ENCODE measurements at regions not wholly inside any gene's neighbourhood (a gene's known extent, or its start where the extent isn't known, plus 50 kb on each side); places are given as distances from the start of the nearest gene placed in this dataset.

DNA sequence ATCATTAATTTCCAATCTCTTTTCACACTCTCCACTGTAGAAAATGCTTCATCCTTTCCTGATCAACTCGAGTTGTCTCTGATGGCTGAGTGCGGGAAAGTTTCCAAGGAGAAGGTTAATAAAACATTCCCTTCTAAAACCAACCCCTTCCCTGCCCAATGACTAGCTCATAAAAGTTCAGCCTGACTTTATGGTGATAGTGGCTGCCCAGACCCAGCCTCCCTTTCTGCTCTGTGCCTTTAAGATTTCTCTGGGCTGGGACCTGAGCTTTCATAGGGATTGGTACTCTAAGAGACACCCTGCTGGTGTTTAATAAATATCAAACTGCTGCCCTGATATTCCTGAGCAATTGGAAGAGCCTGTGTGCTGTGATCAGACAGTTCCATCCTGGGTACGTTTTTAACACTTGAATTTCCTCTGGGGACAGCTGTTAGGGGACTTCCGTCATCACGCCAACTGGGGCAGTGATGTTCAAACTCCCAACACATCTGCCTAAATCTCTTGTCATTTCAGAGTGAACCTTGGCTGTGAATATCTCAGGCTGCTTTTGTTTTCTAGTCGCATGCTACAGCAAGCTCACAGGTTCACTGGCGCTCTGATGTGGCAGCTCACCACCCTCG, 195.0 kb upstream of the KIRREL3 start:
- DNase-seq: no peak

DNA sequence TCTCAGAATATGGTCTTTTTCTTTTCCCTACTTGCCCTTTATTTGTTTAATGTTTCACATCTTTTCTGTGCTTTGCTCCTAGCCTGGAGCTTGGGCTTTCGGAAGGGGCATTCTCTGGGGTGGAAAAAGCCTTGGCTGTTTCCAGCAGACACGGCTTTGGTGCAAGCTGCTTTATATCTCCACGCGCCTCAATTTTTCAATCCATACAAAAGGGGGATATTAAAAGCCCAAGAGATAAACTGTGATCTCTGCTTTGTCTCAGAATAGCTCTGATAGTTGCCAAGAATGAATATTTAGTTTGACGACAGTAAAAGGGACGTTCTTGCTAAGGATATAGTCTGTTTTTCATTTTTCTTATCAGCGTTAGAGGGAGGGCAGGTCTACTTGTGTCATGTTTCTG, 194.0 kb upstream of the KIRREL3 start:
- DNase-seq: no peak

DNA sequence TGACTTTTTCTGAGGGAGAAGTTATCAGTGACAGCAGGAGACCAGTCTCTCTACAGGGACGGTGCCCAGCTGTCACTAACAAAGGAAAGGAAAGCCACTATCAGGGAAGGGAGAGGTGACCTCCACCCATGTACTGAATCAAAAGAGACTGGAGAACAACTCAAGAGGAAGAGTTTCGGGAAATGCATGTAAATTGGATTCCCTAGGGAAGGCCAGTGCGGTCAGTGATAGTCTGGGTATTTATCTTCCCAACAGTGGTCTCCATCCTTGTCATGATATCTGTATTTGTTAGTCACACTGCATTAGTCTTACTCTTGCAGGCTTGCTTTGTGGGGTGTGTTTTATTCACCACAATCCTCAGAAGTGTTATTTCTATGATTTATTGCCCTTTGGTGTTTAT, 193.4 kb upstream of the KIRREL3 start:
- DNase-seq: no peak

DNA sequence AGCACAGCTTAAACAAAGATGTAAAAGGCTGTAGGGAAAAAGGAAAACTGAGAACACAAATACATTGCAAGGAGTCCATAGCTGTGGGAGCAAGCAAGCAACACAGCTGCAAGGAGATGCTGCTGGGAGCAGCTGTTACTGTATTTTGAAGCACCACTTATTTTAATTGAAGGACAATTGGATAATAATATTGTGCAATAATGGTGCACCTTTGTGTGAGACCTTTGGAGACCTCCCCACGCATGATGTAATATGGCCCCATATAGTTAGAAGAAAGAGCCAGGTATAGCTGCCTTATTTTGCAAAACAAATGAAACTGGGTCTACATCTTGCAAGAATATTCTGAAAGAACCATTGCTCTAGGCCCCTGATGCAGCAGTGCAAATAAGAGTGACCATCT, 191.1 kb upstream of the KIRREL3 start:
- DNase-seq: no peak

DNA sequence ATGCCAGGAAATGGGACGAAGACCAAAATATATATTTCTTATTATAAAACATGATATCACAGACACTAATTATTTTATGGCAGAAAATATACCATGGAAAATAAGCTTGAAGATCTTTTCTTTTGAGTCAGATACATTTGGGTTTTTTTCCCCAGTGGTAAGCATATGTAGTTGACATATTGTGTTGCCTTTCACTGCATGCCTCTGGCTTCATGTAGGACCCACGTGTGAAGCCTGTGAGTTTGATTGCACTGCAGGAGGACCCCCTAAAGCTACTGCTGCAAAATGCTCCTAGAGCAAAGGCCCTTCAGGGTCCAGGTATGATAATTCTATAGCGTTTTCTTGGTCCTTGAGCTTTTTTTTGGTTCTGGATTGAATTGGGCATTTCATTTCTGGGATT, 190.7 kb upstream of the KIRREL3 start:
- no peak for DNase-seq

DNA sequence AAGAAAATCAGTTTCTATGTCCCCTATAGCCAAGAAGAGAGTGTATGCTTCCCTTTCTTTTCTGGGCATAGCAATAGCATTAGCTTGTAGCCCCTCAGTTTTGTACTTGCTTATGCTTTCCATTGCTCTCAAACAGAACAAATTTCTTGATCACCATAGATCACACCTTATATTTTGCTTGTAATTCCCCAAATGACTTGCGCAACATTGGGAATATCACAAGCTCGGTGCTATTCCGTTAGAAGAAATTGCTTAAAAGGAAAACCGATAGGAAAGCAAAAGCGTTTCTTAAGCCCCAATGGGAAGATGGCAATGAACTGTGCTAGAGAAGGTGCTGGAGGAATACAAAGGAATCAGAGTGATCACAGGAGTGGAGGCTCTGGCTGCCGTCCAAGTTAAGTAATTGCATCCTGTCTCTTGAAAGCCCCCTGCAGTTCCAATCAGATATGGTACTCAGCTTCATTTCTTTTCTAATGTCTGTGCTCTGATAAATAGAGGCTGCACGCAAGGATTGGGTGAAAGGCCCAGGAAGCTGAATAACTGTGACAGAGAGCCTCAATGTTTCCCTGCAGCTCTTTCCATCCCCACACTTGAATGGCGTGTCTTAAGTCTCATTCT, 182.1 kb upstream of the KIRREL3 start:
- no peak for DNase-seq

DNA sequence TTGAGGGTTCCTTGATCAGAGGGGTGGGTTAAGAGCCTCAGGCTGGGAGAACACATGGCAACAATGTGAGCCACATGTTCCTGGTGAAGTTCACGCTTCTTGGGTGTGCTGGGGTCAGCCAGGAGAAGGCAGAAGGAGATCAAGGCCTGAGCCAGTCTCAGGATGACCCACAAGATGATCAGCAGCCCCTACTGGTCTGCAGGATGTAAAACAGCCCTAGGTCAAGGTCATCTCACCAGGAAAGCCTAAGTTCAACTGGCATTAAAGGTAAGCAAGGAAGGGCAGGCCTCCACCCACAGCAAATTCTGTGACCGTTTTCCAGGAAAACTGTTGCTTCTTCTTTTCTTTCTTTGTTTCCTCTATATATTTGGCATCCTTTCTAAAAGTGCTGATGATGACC, 156.7 kb upstream of the KIRREL3 start:
- DNase-seq: no peak

DNA sequence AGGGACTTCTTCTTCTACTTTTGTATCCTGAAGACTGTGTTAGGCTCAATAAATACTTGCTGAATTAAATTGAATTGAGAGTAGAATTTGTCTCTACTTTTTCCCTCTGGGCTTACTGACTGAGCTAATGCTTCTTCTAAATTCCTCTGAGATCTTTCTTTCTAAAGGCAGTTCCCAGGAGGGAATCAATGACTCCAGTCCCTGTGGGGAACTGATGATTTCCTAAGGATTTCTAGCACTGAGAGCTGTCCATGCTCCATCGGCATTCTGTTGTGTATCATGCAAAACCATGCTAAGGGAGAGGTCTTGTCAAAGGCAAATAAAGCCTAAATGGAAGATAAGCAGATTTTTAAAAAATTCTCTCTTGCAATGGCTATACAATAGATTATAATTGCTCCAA, 148.8 kb upstream of the KIRREL3 start:
- DNase-seq: no peak

DNA sequence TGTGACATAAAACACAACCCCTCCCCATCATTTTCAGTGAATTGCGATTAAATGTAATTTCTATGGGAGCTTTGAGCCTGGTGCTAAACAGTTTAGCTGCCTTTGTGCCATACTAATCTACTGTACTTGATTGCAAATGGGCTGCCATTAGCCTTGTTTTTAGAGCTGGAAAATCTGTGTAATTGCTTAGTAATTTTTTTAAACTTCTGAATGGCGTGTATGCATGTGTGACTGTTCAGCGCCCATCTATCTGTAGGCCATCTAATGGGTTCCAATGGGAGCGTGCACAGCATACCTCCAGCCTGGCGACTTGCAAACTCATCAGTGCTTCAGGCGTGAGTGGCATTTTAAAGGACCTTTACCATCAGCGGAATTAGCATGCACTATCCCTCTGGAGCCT, 142.7 kb upstream of the KIRREL3 start:
- no peak for DNase-seq

DNA sequence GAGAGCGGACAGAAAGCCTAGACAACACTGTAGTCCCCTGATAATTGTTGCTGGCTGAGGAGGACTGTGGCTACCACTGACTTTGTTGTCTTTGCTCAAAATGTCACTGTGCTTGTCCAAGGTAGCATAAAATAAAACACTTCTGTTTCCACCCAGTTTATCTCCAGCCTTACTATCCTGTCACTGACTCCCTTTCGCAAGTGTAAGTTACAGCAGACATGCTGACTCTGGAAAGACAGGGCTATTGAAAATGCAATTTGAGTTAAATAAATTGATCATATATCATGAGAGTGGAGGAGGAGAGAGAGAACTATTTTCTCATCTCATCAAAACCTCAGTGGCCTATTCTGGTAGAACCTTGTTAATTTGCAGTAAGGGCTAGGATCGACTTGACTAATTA, 138.0 kb upstream of the KIRREL3 start:
- DNase-seq: no peak

DNA sequence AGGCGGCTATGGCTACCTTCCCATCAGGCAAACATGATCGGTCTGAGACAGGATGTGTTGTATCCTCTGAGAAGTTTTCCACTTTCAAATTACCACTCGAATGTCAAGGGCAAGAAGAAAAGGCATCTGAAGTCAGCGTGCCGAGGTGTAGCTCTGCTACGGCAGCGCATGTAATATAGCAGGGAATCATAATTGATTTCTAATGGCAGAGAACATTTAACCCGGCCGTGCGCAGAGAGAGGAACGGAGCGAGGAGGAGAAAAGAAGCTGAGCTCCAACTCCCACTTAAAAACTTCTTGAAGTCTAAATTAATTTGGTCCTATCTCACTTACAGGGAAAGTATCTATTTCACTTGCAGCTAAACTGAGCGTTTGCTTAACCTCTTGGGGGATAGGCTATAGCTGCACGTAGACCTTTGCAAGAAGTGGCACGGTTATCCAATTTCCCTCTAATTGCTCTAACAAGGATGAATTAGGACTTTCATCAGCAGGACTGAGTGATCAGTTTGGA, 137.3 kb upstream of the KIRREL3 start:
- DNase-seq: no peak

DNA sequence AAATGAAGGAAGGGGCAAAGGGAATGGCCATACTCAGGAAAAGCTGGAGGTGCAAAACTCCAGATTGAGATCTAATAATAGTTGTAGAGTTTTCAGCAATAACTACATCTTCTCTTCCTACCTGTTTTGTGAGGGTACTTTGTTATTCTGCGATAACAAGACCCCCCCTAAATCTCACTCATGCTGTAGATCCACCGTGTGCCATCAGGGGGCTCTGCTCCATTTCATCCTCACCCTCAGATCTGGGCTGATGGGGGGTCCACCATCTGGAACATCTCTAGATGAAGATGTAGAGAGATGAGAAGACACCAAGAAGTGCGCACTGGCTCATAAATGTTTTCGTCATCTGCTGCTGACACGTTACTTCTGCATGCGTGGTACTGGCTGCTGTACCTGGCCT, 135.9 kb upstream of the KIRREL3 start:
- no peak for DNase-seq

DNA sequence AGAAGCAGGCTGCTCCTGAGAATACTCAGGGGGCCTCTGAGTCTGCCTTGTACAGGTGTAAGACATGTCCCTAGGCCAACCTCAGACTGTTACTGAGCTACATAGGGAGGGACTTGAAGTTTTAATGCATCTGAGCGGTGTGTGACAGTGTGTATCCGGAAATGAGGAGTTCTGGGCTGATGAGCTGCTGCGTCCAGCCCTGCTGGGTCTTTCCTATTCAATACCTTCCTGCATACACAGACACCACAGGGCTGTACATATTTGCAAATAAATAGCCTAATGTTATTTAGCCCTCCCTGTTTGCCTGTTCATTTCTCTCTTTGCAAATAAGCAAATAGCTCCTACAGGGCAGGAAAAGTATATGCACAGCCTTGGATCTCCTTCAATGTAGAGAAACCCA, 134.7 kb upstream of the KIRREL3 start:
- no peak for DNase-seq

DNA sequence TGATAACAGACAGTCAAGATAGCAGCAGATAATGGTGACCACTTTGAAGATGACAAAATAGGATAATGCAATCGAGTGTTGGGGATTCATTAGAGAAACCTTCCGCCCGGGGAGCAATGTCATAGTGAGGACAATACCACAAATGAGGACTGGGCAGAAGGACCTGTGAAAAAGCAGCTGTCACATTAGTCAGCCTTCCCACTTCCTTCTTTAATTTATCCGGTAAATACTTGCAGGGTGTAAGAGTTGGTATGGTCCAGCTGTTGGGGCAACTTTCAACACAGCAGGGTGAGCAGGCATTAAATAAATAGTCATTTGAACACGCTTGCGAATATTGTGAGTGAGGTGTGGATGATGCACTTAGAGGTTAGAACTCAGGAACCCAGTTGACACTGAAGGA, 132.5 kb upstream of the KIRREL3 start:
- DNase-seq: no peak

DNA sequence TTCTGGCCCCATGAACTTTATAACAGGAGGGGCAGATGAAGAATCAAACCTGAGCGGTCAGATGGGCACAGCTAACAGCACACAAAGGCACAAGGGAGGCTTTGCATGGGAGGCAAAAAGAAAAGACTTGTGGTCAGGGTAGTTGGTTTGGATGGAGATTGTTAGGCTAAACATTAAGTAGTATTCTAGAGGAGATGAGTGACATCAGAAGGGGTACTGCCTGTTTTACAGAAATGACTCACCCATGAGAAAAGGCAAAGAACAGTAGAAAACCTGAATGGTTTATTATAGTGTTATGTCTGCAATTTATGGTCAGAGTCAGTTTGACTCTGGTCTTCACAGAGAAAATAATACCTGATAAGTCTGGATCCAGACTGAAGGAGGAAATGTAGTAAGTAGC, 129.8 kb upstream of the KIRREL3 start:
- DNase-seq: no peak

DNA sequence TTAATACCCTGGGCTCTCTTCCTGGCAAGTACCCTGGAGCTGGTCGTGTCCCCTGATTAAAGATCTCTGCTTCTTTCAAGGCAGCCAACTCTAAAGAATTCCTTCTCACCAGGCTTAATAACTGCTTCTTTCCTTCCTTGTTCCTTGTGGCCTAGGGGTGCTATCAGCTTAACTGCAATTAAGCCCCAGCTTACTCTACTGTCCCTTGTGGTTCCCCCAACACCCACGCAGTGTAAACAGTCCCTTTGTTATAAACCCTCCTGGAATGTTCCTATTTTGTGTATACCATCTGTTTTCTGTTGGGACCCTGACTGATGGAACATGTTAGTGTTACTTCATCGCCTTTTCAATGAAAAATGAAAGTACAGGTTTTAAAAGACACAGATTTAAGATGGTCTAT, 126.4 kb upstream of the KIRREL3 start:
- no peak for DNase-seq

DNA sequence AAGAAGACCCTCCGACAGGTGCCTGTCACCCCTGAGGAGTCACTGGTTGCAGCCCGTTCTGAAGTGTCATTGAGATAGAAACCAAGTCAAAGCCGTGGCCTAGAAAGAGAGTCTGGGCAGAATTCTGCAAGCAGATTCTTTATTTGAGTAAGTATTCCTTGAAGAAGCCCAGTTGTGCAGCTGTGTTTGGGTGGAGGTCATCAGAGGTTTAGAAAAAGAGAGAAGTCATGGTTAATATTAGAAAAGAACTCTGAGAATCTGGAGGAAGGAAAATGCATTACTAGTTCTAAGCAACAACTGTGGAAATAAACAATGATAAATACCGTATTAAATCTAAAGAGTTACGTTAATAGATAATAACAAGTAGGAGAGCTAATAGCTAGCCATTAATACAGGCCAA, 118.8 kb upstream of the KIRREL3 start:
- DNase-seq: no peak

DNA sequence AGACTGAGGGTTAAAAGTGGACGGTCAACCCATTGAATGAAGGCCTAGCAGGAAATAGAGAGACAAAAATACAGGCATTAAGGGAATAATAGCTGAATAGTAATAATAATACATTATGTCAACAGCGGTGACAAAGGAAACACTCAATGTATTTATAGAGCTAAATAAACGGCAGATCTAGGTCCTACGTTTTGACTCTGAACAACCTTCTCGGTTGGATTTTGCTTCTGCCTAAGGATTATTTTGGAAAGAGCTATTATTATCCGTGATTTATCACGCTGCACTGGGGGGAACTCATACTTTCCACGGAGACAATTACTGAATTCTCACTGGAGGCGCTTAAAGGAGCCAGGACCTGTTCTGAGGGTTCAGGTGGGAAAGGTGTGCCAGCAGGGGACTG, 118.2 kb upstream of the KIRREL3 start:
- DNase-seq: no peak

DNA sequence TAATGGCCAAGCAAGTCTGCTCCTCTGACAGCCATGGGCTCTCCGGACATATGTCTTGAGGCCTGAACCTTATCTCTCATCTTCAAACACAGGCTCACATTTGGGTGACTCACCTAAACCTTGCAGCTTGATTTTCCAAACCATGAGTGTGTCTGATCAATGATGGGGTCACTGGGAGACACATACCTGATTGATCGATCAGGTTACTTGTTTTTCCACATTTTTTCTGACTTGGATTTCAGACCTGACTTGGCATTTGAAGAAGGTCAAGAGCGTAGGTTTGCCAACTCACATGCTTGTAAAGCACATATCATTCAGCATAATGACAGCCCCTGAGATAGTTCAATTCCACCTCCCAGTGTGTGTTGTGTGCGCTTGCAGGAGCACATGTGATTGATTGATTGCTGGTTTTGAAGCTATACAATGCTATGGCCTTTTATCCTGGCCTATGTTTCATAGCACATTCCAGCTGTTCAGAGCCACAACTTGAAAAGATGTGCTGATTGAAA, 116.7 kb upstream of the KIRREL3 start:
- no peak for DNase-seq

DNA sequence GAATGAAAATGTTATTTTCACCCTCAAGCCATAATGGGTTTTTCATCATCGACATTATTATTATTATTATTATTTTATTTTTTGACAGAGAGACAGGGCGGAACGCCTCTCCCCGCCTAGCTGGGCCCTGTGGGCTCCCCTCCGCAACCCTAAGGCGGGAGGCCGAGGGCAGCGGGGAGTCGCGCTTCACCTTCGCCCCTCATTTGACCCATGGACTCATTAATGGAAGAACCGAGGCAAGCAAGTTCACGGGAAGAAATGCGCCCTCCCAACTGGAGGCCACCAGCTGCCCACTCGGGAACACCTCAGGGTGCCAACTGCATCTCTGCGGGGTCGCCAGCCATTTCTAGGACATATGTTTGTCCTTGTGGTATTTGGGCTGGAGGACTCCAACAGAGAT, 115.3 kb upstream of the KIRREL3 start:
- no peak for DNase-seq

DNA sequence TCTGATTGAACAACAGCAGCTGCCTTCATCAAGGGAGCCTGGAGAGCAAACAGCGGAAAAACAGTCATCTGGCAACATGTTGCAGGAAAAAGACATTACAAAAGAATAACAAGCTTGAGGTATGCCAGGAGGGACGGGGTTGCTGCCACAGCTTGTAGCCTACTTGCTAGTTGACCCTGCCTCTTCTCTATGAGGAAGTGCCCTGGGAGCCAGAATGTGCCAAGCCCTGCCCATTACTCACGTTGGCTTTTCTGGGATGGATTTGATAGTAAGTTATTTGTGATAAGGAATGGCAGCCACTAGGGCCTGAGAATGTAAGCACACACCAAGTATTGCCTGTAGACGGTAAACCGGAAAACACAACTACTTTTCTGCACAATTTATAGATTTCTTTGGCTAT, 113.5 kb upstream of the KIRREL3 start:
- no peak for DNase-seq

DNA sequence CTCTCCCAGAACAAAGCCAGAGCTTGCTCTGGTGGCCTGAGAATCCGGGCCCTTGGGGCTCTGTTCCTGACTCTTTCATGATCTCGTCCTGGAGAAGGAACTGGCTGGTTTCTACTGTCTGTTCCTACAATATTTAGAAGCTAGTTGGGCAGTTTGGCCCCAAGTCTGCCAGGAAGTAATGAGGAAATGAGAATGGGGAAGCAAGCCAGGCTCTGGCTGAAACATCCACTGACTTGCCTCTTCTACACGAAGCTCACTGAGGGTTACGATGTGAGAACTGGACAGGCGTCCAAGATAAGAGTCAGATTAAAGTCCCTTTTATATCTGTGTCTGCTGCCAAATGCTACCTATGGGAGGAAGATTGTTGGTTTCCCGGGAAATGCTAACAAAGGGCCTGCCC, 110.0 kb upstream of the KIRREL3 start:
- no peak for DNase-seq

DNA sequence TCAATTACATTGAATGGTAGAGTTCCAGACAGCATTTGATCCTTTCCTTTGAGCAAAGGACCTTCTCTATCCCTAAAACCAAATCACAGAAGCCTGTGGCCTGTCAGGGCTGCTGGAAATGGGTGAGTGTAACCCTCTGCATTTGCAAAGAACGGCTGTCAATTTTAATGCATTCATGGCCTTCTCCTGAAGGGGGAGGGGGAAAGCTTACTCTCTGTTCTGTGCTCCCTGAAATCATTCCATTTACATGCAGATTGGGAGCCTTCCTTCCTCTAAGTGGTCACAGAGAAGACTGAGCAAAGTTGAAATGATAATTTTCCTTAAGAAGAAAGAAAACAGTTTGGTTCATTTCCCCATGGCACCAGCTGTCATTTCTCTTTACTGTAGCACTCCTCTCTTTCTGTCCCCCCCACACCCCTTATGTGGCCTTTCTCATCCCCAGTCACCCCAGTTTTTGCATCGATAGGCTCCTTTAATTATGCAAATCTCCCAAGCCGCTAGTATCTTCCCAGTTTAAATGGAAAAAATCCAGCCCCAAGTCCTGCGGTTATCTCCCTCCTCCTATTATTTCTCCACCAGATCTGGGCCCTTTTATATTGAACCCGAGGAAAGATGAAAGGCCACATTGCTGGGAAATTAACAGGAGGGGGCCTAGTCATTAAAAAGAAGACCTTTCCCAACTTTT, 109.4 kb upstream of the KIRREL3 start:
- DNase-seq: no peak

DNA sequence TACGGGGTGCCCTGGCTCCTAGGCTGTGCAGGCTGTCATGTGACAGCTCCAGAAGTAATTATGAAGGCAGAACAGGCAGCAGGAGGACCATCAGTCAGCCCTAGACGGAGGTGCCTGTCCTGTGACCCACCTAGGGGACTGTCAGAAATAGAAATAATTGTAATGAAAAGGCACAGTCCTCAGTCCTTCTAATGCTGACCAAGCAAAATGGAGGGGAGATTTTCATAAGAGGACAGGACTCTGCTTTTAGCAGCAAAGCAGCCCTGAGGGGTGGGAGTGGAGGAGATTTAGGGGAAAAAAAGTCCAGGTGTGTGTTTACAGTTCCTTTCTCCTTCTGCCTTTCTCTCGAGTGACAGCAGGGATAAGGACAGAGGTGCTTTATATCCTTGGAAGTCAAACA, 108.3 kb upstream of the KIRREL3 start:
- DNase-seq: no peak
